ENCODE measurements at regions not wholly inside any gene's neighbourhood (a gene's known extent, or its start where the extent isn't known, plus 50 kb on each side); places are given as distances from the start of the nearest gene placed in this dataset.

- TF ChIP-seq CTCF (IDR thresholded peaks at IDR 0.05) = no peak
- no peak for TF ChIP-seq EP300 (IDR thresholded peaks at IDR 0.05)
These were observed 210.1 kb downstream of the TBC1D2B start for GRCh38 chr15:77867266-77868047.

Measured in ovary (tissue), 3 donors.